ENCODE measurements at regions not wholly inside any gene's neighbourhood (a gene's known extent, or its start where the extent isn't known, plus 50 kb on each side); places are given as distances from the start of the nearest gene placed in this dataset.
"Not testable (repeated sequence)": the region's sequence is repeated elsewhere in the genome, so short reads cannot be mapped to it uniquely, and the experiment has no call there.

DNA sequence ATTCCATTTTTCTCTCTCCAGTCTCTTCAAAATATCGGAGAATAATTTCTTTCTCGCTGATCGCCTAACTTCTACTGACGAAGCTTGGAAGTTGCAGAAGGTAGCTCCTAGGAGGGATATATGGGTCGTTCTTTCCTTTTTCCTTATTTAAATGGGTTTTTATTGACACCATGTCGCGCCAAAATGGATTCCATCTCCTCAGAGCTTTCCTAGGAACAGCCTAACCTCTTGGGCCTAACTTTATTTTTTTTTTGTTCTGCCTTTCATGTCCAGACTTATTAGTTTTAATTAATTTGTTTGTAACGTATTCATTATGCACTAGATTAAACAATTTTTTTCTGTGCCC lies 92.0 kb upstream of the XIST start:
- Histone ChIP-seq H3K4me3 (peak overlapping the region; percentile 93), H3K79me2 (peaks cover 53% of the 10 kb centered on the region), H3K9me3 (ENCODE audit: low read depth) (no peaks in the 10 kb centered on the region), H4K20me1 (ENCODE audit: insufficient read depth, poor library complexity, severe bottlenecking) (no peaks in the 10 kb centered on the region), H2AFZ (peak overlapping the region; percentile 83), H3K27ac (peak overlapping the region; percentile 97), H3K27me3 (no peaks in the 10 kb centered on the region), H3K4me1 (ENCODE audit: insufficient read depth) (peaks cover 15% of the 10 kb centered on the region), H3K9me2 (replicated peaks; ENCODE audit: insufficient read depth) (no peaks in the 10 kb centered on the region), H3K4me2 (peak overlapping the region; percentile 82), H3K36me3 (replicated peaks; ENCODE audit: insufficient read depth, low read depth) (no peaks in the 10 kb centered on the region)
- WGBS (ENCODE audit: low lambda C conversion rate, missing lambda C conversion rate), result 2% methylated on average over 8 of the region's 8 CpGs
- peak; percentile 24 for DNase-seq (ENCODE audit: low spot score)
- TF ChIP-seq CTCF (IDR thresholded peaks at IDR 0.05; ENCODE audit: poor library complexity) (no peak), EZH2 (IDR thresholded peaks at IDR 0.05; ENCODE audit: borderline replicate concordance) (no peak), EZH2phosphoT487 (IDR thresholded peaks at IDR 0.05; ENCODE audit: low read depth, severe bottlenecking, unreplicated experiment) (no peak)

- DNase-seq (ENCODE audit: low spot score), result peak; percentile 97
- Histone ChIP-seq H3K4me2 (peak overlapping the region; percentile 82), H3K36me3 (replicated peaks; ENCODE audit: insufficient read depth, low read depth) (no peaks in the 10 kb centered on the region), H3K4me3 (peak overlapping the region; percentile 93), H2AFZ (peak overlapping the region; percentile 83), H3K9me2 (replicated peaks; ENCODE audit: insufficient read depth) (no peaks in the 10 kb centered on the region), H4K20me1 (ENCODE audit: insufficient read depth, poor library complexity, severe bottlenecking) (no peaks in the 10 kb centered on the region), H3K9me3 (ENCODE audit: low read depth) (no peaks in the 10 kb centered on the region), H3K27ac (peak overlapping the region; percentile 97), H3K79me2 (peaks cover 47% of the 10 kb centered on the region), H3K27me3 (no peaks in the 10 kb centered on the region), H3K4me1 (ENCODE audit: insufficient read depth) (peaks cover 15% of the 10 kb centered on the region)
- WGBS (ENCODE audit: low lambda C conversion rate, missing lambda C conversion rate), result 10% methylated on average over 39 of the region's 39 CpGs
- no peak for TF ChIP-seq EZH2 (IDR thresholded peaks at IDR 0.05; ENCODE audit: borderline replicate concordance)
- no peak for TF ChIP-seq CTCF (IDR thresholded peaks at IDR 0.05; ENCODE audit: poor library complexity)
- TF ChIP-seq EZH2phosphoT487 (IDR thresholded peaks at IDR 0.05; ENCODE audit: low read depth, severe bottlenecking, unreplicated experiment), result no peak
Observed at GRCh38 chrX:73943693-73944562, 91.4 kb upstream of the XIST start.

DNA sequence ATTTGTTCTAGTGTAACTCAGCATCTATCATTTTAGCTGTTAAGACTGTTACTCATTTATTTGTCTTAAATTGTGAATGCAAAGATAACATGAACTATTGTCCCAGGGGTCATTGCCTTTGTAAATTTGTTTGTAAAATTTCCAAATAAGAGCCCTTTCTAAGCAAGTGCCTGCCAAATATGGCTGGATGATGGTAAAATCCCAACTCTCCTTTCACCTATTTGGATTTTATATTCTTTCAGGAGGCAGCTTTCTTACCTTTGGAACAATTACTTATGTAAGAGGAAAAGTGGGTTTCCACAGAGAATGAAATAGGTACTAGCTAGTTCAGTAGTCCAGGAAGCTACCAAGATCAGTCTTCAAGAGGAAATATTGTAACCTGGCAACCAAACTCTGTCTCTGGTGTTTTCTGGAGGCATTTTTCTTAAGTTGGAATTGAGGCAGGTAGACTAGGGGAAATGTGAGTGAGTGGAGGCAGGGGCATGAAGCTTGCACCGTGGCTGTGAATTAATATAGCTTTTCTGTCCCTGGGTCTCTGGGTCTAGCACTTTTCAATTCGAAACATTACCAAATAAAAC lies 88.5 kb upstream of the XIST start:
- Histone ChIP-seq H3K4me1 (ENCODE audit: insufficient read depth) (peaks cover 8% of the 10 kb centered on the region), H3K79me2 (peaks cover 18% of the 10 kb centered on the region), H3K4me2 (no peak overlapping the region), H4K20me1 (ENCODE audit: insufficient read depth, poor library complexity, severe bottlenecking) (no peaks in the 10 kb centered on the region), H3K9me3 (ENCODE audit: low read depth) (no peaks in the 10 kb centered on the region), H2AFZ (no peak overlapping the region), H3K9me2 (replicated peaks; ENCODE audit: insufficient read depth) (no peaks in the 10 kb centered on the region), H3K27me3 (no peaks in the 10 kb centered on the region), H3K27ac (no peak overlapping the region), H3K36me3 (replicated peaks; ENCODE audit: insufficient read depth, low read depth) (no peaks in the 10 kb centered on the region), H3K4me3 (no peak overlapping the region)
- DNase-seq (ENCODE audit: low spot score), result no peak
- WGBS (ENCODE audit: low lambda C conversion rate, missing lambda C conversion rate), result 92% methylated on average over 2 of the region's 2 CpGs
- TF ChIP-seq CTCF (IDR thresholded peaks at IDR 0.05; ENCODE audit: poor library complexity) (no peak), EZH2 (IDR thresholded peaks at IDR 0.05; ENCODE audit: borderline replicate concordance) (no peak), EZH2phosphoT487 (IDR thresholded peaks at IDR 0.05; ENCODE audit: low read depth, severe bottlenecking, unreplicated experiment) (no peak)

GRCh38 chrX:73937843-73938242 lies 85.3 kb upstream of the XIST start:
- not testable (repeated sequence) for H3K4me3 ChIP-seq; H3K4me1 ChIP-seq (ENCODE audit: insufficient read depth); H3K9me3 ChIP-seq (ENCODE audit: low read depth); H2AFZ ChIP-seq; H3K36me3 ChIP-seq (replicated peaks; ENCODE audit: insufficient read depth, low read depth); H3K27ac ChIP-seq; H3K4me2 ChIP-seq; H4K20me1 ChIP-seq (ENCODE audit: insufficient read depth, poor library complexity, severe bottlenecking); H3K79me2 ChIP-seq; H3K27me3 ChIP-seq; H3K9me2 ChIP-seq (replicated peaks; ENCODE audit: insufficient read depth)
- 90% methylated on average over 15 of the region's 15 CpGs for WGBS (ENCODE audit: low lambda C conversion rate, missing lambda C conversion rate)
- peak; percentile 37 for DNase-seq (ENCODE audit: low spot score)

Data from hepatocyte (in vitro differentiated cells).